GM18505 (cell line): ENCODE measurements at regions not wholly inside any gene's neighbourhood (a gene's known extent, or its start where the extent isn't known, plus 50 kb on each side); places are given as distances from the start of the nearest gene placed in this dataset.
A peak's percentile ranks its signal among the peaks of the same experiment; 100 is the strongest.

Experiments used
- ATAC-seq: cut with Tn5 transposase; IDR thresholded peaks from one replicate; pipeline ENCODE4 v1.9.1; 2021; ENCODE audit not compliant: unreplicated experiment
- POLR2A ChIP-seq: IDR thresholded peaks from 4 replicates; pipeline ENCODE4 v1.6.1; 2011; ENCODE audit warnings: borderline replicate concordance; ENCODE audit not compliant: insufficient read depth, insufficient read length; ENCODE audit errors: extremely low read depth

GRCh38 chr2:13533524-13533922, 816.8 kb downstream of the TRIB2 start:
- ATAC-seq: no peak
- TF ChIP-seq POLR2A: no peak

- no peak for TF ChIP-seq POLR2A
- ATAC-seq: no peak
These were observed 820.2 kb downstream of the TRIB2 start for GRCh38 chr2:13536941-13537340.

GRCh38 chr2:13537771-13538349, 821.1 kb downstream of the TRIB2 start:
- no peak for ATAC-seq
- TF ChIP-seq POLR2A: no peak

- ATAC-seq: no peak
- TF ChIP-seq POLR2A: no peak
These were observed 822.6 kb downstream of the TRIB2 start for GRCh38 chr2:13539296-13539695.

GRCh38 chr2:13542061-13542460, 825.3 kb downstream of the TRIB2 start:
- no peak for ATAC-seq
- no peak for TF ChIP-seq POLR2A

- ATAC-seq: no peak
- TF ChIP-seq POLR2A: no peak
These were observed 825.9 kb downstream of the TRIB2 start for GRCh38 chr2:13542642-13543041.

GRCh38 chr2:13543550-13543949, 826.8 kb downstream of the TRIB2 start:
- no peak for ATAC-seq
- TF ChIP-seq POLR2A: no peak

- ATAC-seq: no peak
- TF ChIP-seq POLR2A: no peak
These were observed 828.6 kb downstream of the TRIB2 start for GRCh38 chr2:13545320-13545719.

GRCh38 chr2:13546131-13546530, 829.4 kb downstream of the TRIB2 start:
- TF ChIP-seq POLR2A: no peak
- no peak for ATAC-seq

- TF ChIP-seq POLR2A: no peak
- no peak for ATAC-seq
These were observed 833.8 kb downstream of the TRIB2 start for GRCh38 chr2:13550285-13551231.

GRCh38 chr2:13558368-13558767, 841.6 kb downstream of the TRIB2 start:
- TF ChIP-seq POLR2A: no peak
- peak; percentile 63 for ATAC-seq

GRCh38 chr2:13560322-13560721, 843.6 kb downstream of the TRIB2 start:
- TF ChIP-seq POLR2A: no peak
- ATAC-seq: no peak

- ATAC-seq: no peak
- TF ChIP-seq POLR2A: no peak
These were observed 855.7 kb downstream of the TRIB2 start for GRCh38 chr2:13572466-13572865.

GRCh38 chr2:13574831-13575230, 858.1 kb downstream of the TRIB2 start:
- no peak for ATAC-seq
- TF ChIP-seq POLR2A: no peak
